ENCODE measurements at regions not wholly inside any gene's neighbourhood (a gene's known extent, or its start where the extent isn't known, plus 50 kb on each side); places are given as distances from the start of the nearest gene placed in this dataset.

- 71 to 90% methylated on average over 1 of the region's 1 CpG for WGBS, 2 donors
- intact Hi-C loops (cut with DNase I), result no loop called here
These were observed 329.1 kb upstream of the ATP2B1 start for GRCh38 chr12:90037740-90038139.

GRCh38 chr12:90036637-90037036, 328.0 kb upstream of the ATP2B1 start:
- DNase-seq, result no peak
- no peak for TF ChIP-seq POLR2A (IDR thresholded peaks at IDR 0.05)
- no peak for TF ChIP-seq CTCF (IDR thresholded peaks at IDR 0.05)
- WGBS, 2 donors, result 64 to 65% methylated on average over 2 of the region's 2 CpGs
- no peaks in the 10 kb centered on the region for H3K9me3 ChIP-seq
- no peak overlapping the region for H3K4me3 ChIP-seq (replicated peaks in 1 of 3)
- no peaks in the 10 kb centered on the region for H3K36me3 ChIP-seq
- no peaks in the 10 kb centered on the region for H3K27me3 ChIP-seq
- H3K27ac ChIP-seq, result no peak overlapping the region
- no peaks in the 10 kb centered on the region for H3K4me1 ChIP-seq
- intact Hi-C loops (cut with DNase I), result no loop called here

More at GRCh38 chr12:90037740-90038139, 329.1 kb upstream of the ATP2B1 start:
- no peaks in the 10 kb centered on the region for H3K4me1 ChIP-seq
- H3K4me3 ChIP-seq (replicated peaks in 1 of 3), result no peak overlapping the region
- DNase-seq, result no peak
- H3K27ac ChIP-seq, result no peak overlapping the region
- no peaks in the 10 kb centered on the region for H3K9me3 ChIP-seq
- H3K36me3 ChIP-seq, result no peaks in the 10 kb centered on the region
- TF ChIP-seq POLR2A (IDR thresholded peaks at IDR 0.05) (no peak), CTCF (IDR thresholded peaks at IDR 0.05) (no peak)
- no peaks in the 10 kb centered on the region for H3K27me3 ChIP-seq

- no peaks in the 10 kb centered on the region for H3K9me3 ChIP-seq
- DNase-seq, result no peak
- no peaks in the 10 kb centered on the region for H3K4me1 ChIP-seq
- TF ChIP-seq POLR2A (IDR thresholded peaks at IDR 0.05) (no peak), CTCF (IDR thresholded peaks at IDR 0.05) (no peak)
- H3K36me3 ChIP-seq, result no peaks in the 10 kb centered on the region
- H3K27me3 ChIP-seq, result no peaks in the 10 kb centered on the region
- intact Hi-C loops (cut with DNase I), result no loop called here
- H3K27ac ChIP-seq, result no peak overlapping the region
- H3K4me3 ChIP-seq (replicated peaks in 1 of 3), result no peak overlapping the region
These were observed 322.1 kb upstream of the ATP2B1 start for GRCh38 chr12:90030726-90031125.

- Histone ChIP-seq H3K4me1 (no peaks in the 10 kb centered on the region), H3K4me3 (replicated peaks in 1 of 3) (no peak overlapping the region), H3K27me3 (no peaks in the 10 kb centered on the region), H3K9me3 (no peaks in the 10 kb centered on the region), H3K36me3 (no peaks in the 10 kb centered on the region), H3K27ac (no peak overlapping the region)
- TF ChIP-seq POLR2A (IDR thresholded peaks at IDR 0.05), result no peak
- no peak for TF ChIP-seq CTCF (IDR thresholded peaks at IDR 0.05)
- intact Hi-C loops (cut with DNase I), result no loop called here
- DNase-seq, result no peak
- WGBS, 2 donors, result 64 to 72% methylated on average over 2 of the region's 2 CpGs
These were observed 320.7 kb upstream of the ATP2B1 start for GRCh38 chr12:90029317-90029716.

- no peaks in the 10 kb centered on the region for H3K36me3 ChIP-seq
- H3K4me3 ChIP-seq (replicated peaks in 1 of 3), result no peak overlapping the region
- no peak overlapping the region for H3K27ac ChIP-seq
- intact Hi-C loops (cut with DNase I), result no loop called here
- H3K27me3 ChIP-seq, result no peaks in the 10 kb centered on the region
- no peaks in the 10 kb centered on the region for H3K9me3 ChIP-seq
- TF ChIP-seq CTCF (IDR thresholded peaks at IDR 0.05) (no peak), POLR2A (IDR thresholded peaks at IDR 0.05) (no peak)
- no peaks in the 10 kb centered on the region for H3K4me1 ChIP-seq
- DNase-seq, result no peak
These were observed 320.0 kb upstream of the ATP2B1 start for GRCh38 chr12:90028635-90029051.

Data from thyroid gland (tissue), 4 donors.